ENCODE measurements at regions not wholly inside any gene's neighbourhood (a gene's known extent, or its start where the extent isn't known, plus 50 kb on each side); places are given as distances from the start of the nearest gene placed in this dataset.

GRCh38 chr18:28768791-28769768 lies 592.1 kb upstream of the CDH2 start:
- no peaks in the 10 kb centered on the region for H3K9me3 ChIP-seq (ENCODE audit: low read length)
- H3K79me2 ChIP-seq (ENCODE audit: insufficient read depth, low read length) = no peaks in the 10 kb centered on the region
- ATAC-seq = no peak
- intact Hi-C loops (cut with micrococcal nuclease; ENCODE audit: unreplicated experiment) (no loop called here), in situ Hi-C loops (cut with HindIII; ENCODE audit: extremely low pct_ligation_motif_present, low pct_unique_long_range_greater_than_20kb) (no loop called here)
- H4K20me1 ChIP-seq (ENCODE audit: insufficient read depth, low read length) = no peaks in the 10 kb centered on the region
- no peak overlapping the region for H3K4me3 ChIP-seq (replicated peaks in 1 of 3; ENCODE audit: insufficient read depth in 1 of 3, low read depth in 2 of 3, low read length in 3 of 3)
- no peaks in the 10 kb centered on the region for H3K4me1 ChIP-seq (ENCODE audit: insufficient read depth, low read length)
- no peak overlapping the region for H2AFZ ChIP-seq (ENCODE audit: low read length)
- no peaks in the 10 kb centered on the region for H3K36me3 ChIP-seq (replicated peaks in 1 of 2; ENCODE audit: control insufficient read depth in 1 of 2, insufficient read depth in 2 of 2, low read length in 2 of 2)
- BruUV-seq (replicated peaks) = no TSS peak
- no peak for FAIRE-seq
- H3K4me2 ChIP-seq (ENCODE audit: low read depth, low read length) = no peak overlapping the region
- H3K27ac ChIP-seq (ENCODE audit: extremely low read length, insufficient read depth, low read length) = no peak overlapping the region
- POLR2A ChIA-PET = no interaction called here
- H3K9ac ChIP-seq (ENCODE audit: insufficient read depth, low read depth, low read length) = no peak overlapping the region
- TF ChIP-seq ZNF33A (CRISPR knock-in tag; IDR thresholded peaks at IDR 0.05; ENCODE audit: borderline replicate concordance) (no peak), ZNF496 (CRISPR knock-in tag; IDR thresholded peaks at IDR 0.05; ENCODE audit: insufficient replicate concordance) (no peak), SNAI1 (CRISPR knock-in tag; IDR thresholded peaks at IDR 0.05; ENCODE audit: borderline replicate concordance) (no peak), ZFY (CRISPR knock-in tag; IDR thresholded peaks at IDR 0.05) (no peak), ZBTB37 (CRISPR knock-in tag; IDR thresholded peaks at IDR 0.05) (no peak)
- H3K27me3 ChIP-seq (ENCODE audit: control insufficient read depth in 1 of 2, insufficient read depth in 2 of 2, low read length in 2 of 2) = no peaks in the 10 kb centered on the region
- no peak for DNase-seq (ENCODE audit: low spot score)
- 2% methylated on average over 7 of the region's 8 CpGs for WGBS (ENCODE audit: low lambda C conversion rate)
- CTCF ChIA-PET (ENCODE audit: low intra/inter-chr PET ratio, low total read pairs) = no interaction called here

- FAIRE-seq (no peak), ATAC-seq (no peak), DNase-seq (ENCODE audit: low spot score) (no peak)
- H3K4me2 ChIP-seq (ENCODE audit: low read depth, low read length) = no peak overlapping the region
- no peaks in the 10 kb centered on the region for H3K79me2 ChIP-seq (ENCODE audit: insufficient read depth, low read length)
- H3K36me3 ChIP-seq (replicated peaks in 1 of 2; ENCODE audit: control insufficient read depth in 1 of 2, insufficient read depth in 2 of 2, low read length in 2 of 2) = no peaks in the 10 kb centered on the region
- no peak overlapping the region for H3K27ac ChIP-seq (ENCODE audit: extremely low read length, insufficient read depth, low read length)
- no peaks in the 10 kb centered on the region for H4K20me1 ChIP-seq (ENCODE audit: insufficient read depth, low read length)
- in situ Hi-C loops (cut with HindIII; ENCODE audit: extremely low pct_ligation_motif_present, low pct_unique_long_range_greater_than_20kb) = no loop called here
- H3K9me3 ChIP-seq (ENCODE audit: low read length) = no peaks in the 10 kb centered on the region
- intact Hi-C loops (cut with micrococcal nuclease; ENCODE audit: unreplicated experiment) = no loop called here
- no peak overlapping the region for H3K9ac ChIP-seq (ENCODE audit: insufficient read depth, low read depth, low read length)
- BruUV-seq (replicated peaks) = no TSS peak
- POLR2A ChIA-PET = no interaction called here
- TF ChIP-seq BCL6 (CRISPR knock-in tag; IDR thresholded peaks at IDR 0.05) (no peak), PAX8 (CRISPR knock-in tag; IDR thresholded peaks at IDR 0.05; ENCODE audit: borderline replicate concordance) (no peak), HHEX (CRISPR knock-in tag; IDR thresholded peaks at IDR 0.05) (no peak), NKX3-1 (CRISPR knock-in tag; IDR thresholded peaks at IDR 0.05) (no peak), MTA1 (CRISPR knock-in tag; IDR thresholded peaks at IDR 0.05; ENCODE audit: borderline replicate concordance) (no peak), HINFP (CRISPR knock-in tag; IDR thresholded peaks at IDR 0.05; ENCODE audit: low read depth) (no peak)
- no peak overlapping the region for H3K4me3 ChIP-seq (replicated peaks in 1 of 3; ENCODE audit: insufficient read depth in 1 of 3, low read depth in 2 of 3, low read length in 3 of 3)
- CTCF ChIA-PET (ENCODE audit: low intra/inter-chr PET ratio, low total read pairs) = no interaction called here
- no peaks in the 10 kb centered on the region for H3K27me3 ChIP-seq (ENCODE audit: control insufficient read depth in 1 of 2, insufficient read depth in 2 of 2, low read length in 2 of 2)
- no peaks in the 10 kb centered on the region for H3K4me1 ChIP-seq (ENCODE audit: insufficient read depth, low read length)
- 10% methylated on average over 2 of the region's 2 CpGs for WGBS (ENCODE audit: low lambda C conversion rate)
- no peak overlapping the region for H2AFZ ChIP-seq (ENCODE audit: low read length)
Observed at GRCh38 chr18:28767727-28768211, 590.8 kb upstream of the CDH2 start.
